ENCODE measurements at regions not wholly inside any gene's neighbourhood (a gene's known extent, or its start where the extent isn't known, plus 50 kb on each side); places are given as distances from the start of the nearest gene placed in this dataset.

DNA sequence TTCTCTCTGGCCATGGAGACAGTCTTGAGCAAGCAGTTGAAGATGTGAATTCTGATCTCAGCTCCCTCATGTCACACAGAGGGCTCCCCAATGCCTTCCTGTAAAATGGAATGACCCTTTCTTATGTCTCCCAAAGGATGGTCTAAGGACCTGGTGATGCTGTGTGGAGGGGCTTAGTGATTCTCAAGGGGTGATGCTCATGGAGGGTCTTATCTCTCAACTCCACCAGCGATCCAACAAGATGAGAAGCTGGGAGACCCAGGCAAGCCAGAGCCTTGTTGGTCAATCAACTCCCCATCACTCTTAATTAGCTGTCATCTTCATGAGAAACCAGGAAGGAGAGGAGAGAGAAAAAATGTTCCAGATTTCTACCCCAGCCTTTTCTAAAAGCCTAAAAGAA lies 78.0 kb upstream of the SORCS3 start:
- intact Hi-C loops (cut with DNase I): no loop called here
- no peak overlapping the region for H3K27ac ChIP-seq
- no peaks in the 10 kb centered on the region for H3K27me3 ChIP-seq
- no peaks in the 10 kb centered on the region for H3K4me1 ChIP-seq
- H3K4me3 ChIP-seq: no peak overlapping the region
- no peaks in the 10 kb centered on the region for H3K36me3 ChIP-seq
- DNase-seq: no peak
- 83 to 93% methylated on average over 1 of the region's 1 CpG for WGBS, 2 donors
- TF ChIP-seq POLR2A (IDR thresholded peaks at IDR 0.05) (no peak), EP300 (IDR thresholded peaks at IDR 0.05) (no peak), POLR2AphosphoS5 (IDR thresholded peaks at IDR 0.05) (no peak)
- TF ChIP-seq, protein P1, sequence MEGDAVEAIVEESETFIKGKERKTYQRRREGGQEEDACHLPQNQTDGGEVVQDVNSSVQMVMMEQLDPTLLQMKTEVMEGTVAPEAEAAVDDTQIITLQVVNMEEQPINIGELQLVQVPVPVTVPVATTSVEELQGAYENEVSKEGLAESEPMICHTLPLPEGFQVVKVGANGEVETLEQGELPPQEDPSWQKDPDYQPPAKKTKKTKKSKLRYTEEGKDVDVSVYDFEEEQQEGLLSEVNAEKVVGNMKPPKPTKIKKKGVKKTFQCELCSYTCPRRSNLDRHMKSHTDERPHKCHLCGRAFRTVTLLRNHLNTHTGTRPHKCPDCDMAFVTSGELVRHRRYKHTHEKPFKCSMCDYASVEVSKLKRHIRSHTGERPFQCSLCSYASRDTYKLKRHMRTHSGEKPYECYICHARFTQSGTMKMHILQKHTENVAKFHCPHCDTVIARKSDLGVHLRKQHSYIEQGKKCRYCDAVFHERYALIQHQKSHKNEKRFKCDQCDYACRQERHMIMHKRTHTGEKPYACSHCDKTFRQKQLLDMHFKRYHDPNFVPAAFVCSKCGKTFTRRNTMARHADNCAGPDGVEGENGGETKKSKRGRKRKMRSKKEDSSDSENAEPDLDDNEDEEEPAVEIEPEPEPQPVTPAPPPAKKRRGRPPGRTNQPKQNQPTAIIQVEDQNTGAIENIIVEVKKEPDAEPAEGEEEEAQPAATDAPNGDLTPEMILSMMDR (IDR thresholded peaks at IDR 0.05): no peak
- H3K9me3 ChIP-seq: peaks cover 0 to 4% (median 0%) of the 10 kb centered on the region in 4 donors

DNA sequence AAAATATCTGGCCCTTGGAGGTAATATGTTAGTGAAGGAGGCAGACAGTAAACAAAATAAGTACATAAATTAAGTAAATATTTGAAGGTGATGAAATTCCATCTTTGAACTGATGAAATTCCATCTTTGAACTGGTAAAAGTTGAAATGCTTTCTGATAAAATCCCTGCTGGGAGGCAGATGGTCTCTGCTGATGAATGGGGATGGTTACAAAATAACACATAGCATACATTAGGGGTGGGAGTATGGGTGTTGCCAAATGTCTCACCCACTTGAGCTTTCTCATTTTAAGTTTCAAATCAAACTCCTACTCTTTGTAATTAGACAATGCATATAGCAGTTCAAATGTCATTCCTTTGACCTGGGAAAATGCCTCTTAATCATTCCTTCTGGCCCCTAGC lies 77.5 kb upstream of the SORCS3 start:
- no peak for DNase-seq
- TF ChIP-seq EP300 (IDR thresholded peaks at IDR 0.05) (no peak), POLR2AphosphoS5 (IDR thresholded peaks at IDR 0.05) (no peak), POLR2A (IDR thresholded peaks at IDR 0.05) (no peak)
- TF ChIP-seq, protein P1 (IDR thresholded peaks at IDR 0.05): no peak
- no peaks in the 10 kb centered on the region for H3K27me3 ChIP-seq
- no peak overlapping the region for H3K27ac ChIP-seq
- H3K9me3 ChIP-seq: peaks cover 0 to 4% (median 0%) of the 10 kb centered on the region in 4 donors
- no peaks in the 10 kb centered on the region for H3K36me3 ChIP-seq
- no peak overlapping the region for H3K4me3 ChIP-seq
- intact Hi-C loops (cut with DNase I): no loop called here
- H3K4me1 ChIP-seq: no peaks in the 10 kb centered on the region

DNA sequence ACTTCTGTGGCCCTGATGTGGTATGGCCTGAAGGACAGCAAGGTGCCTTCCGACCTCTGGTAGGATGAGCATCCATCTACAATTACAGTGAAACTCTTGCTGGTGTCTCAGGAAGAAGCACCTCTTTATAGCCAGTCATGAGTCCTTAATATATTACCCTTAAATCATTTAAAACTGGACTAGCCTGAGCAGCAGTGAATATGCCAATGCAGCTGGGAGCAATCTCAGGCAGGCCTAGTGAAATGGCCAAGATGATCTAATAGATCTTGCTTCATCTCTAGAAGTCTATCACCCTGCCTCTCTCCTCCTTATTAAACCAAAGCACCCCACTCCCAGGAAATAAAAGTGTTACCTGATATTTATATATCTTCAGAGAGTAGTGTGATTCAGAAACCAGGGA lies 66.7 kb upstream of the SORCS3 start:
- intact Hi-C loops (cut with DNase I): no loop called here
- no peak overlapping the region for H3K27ac ChIP-seq
- no peaks in the 10 kb centered on the region for H3K27me3 ChIP-seq
- H3K4me1 ChIP-seq: no peaks in the 10 kb centered on the region
- no peak for DNase-seq
- WGBS, 2 donors: 90 to 91% methylated on average over 1 of the region's 1 CpG
- H3K36me3 ChIP-seq: no peaks in the 10 kb centered on the region
- peaks cover 0 to 19% (median 2%) of the 10 kb centered on the region in 4 donors for H3K9me3 ChIP-seq
- TF ChIP-seq POLR2A (IDR thresholded peaks at IDR 0.05) (no peak), POLR2AphosphoS5 (IDR thresholded peaks at IDR 0.05) (no peak), EP300 (IDR thresholded peaks at IDR 0.05) (no peak)
- TF ChIP-seq, protein P1 (IDR thresholded peaks at IDR 0.05): no peak
- no peak overlapping the region for H3K4me3 ChIP-seq

DNA sequence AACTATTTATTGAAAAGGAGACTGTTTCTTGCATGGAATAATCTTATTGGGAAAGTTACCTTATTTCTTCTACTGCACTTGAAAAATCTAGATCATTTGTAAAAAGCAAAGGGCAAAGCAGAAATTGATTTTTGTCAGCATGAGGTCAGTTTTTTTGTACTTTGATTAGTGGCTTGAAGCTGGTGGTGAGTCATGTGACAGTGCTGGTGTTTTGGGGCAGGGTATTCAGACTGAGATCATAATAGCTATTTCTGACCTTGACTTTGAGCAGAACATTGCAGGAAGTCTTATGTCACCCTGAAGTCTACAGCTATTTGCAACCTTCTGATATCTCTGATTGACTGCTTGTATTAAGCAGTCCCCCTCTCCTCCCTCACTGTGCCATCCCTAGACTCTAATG lies 66.3 kb upstream of the SORCS3 start:
- intact Hi-C loops (cut with DNase I): no loop called here
- H3K9me3 ChIP-seq: peaks cover 0 to 17% (median 2%) of the 10 kb centered on the region in 4 donors
- no peaks in the 10 kb centered on the region for H3K4me1 ChIP-seq
- no peak overlapping the region for H3K4me3 ChIP-seq
- TF ChIP-seq EP300 (IDR thresholded peaks at IDR 0.05) (no peak), POLR2AphosphoS5 (IDR thresholded peaks at IDR 0.05) (no peak), POLR2A (IDR thresholded peaks at IDR 0.05) (no peak)
- TF ChIP-seq, protein P1 (IDR thresholded peaks at IDR 0.05): no peak
- no peak for DNase-seq
- peaks cover 0 to under 1% (median 0%) of the 10 kb centered on the region in 3 donors for H3K27me3 ChIP-seq
- H3K27ac ChIP-seq: no peak overlapping the region
- H3K36me3 ChIP-seq: no peaks in the 10 kb centered on the region

DNA sequence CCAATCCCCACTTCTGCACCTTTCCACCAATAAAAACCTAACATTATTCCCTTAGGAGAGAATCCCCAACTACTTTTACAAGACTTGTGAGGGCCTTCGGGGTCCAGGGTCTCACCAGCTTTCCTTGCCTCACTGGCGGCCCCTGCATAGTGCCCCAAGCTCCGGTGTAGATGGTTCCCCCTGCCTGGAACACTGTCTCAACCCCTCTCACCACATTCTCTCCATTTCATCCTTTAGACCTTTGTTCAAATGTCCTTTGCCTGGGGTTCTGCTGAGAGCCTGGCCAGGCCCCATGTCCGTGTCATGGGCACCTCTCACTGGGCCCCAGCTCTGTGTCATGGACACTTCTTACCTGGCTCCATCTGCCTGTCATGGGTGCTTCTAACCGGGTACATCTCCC lies 64.5 kb upstream of the SORCS3 start:
- intact Hi-C loops (cut with DNase I): no loop called here
- H3K36me3 ChIP-seq: no peaks in the 10 kb centered on the region

More for the DNA sequence above, 64.5 kb upstream of the SORCS3 start:
- peaks cover 0 to 1% (median 0%) of the 10 kb centered on the region in 4 donors for H3K9me3 ChIP-seq
- H3K4me3 ChIP-seq: no peak overlapping the region
- 86 to 87% methylated on average over 5 of the region's 5 CpGs for WGBS, 2 donors
- H3K27ac ChIP-seq: no peak overlapping the region
- peaks cover 0 to 5% (median 0%) of the 10 kb centered on the region in 4 donors for H3K4me1 ChIP-seq
- TF ChIP-seq POLR2AphosphoS5 (IDR thresholded peaks at IDR 0.05) (no peak), POLR2A (IDR thresholded peaks at IDR 0.05) (no peak)
- TF ChIP-seq, protein P1 (IDR thresholded peaks at IDR 0.05): no peak
- H3K27me3 ChIP-seq: peaks cover 0 to 18% (median 0%) of the 10 kb centered on the region in 3 donors
- no peak for DNase-seq
